ENCODE measurements at regions not wholly inside any gene's neighbourhood (a gene's known extent, or its start where the extent isn't known, plus 50 kb on each side); places are given as distances from the start of the nearest gene placed in this dataset.

- H3K36me3 Mint-ChIP-seq, result no peaks in the 10 kb centered on the region
- no peaks in the 10 kb centered on the region for H3K4me1 Mint-ChIP-seq
- H3K9me3 Mint-ChIP-seq, result peaks cover 0 to 29% (median 9%) of the 10 kb centered on the region in 9 donors
- ATAC-seq (no peak), DNase-seq (no peak)
- no peak overlapping the region for H3K27ac Mint-ChIP-seq
- peaks cover 0 to 5% (median 0%) of the 10 kb centered on the region in 5 donors for H3K27me3 Mint-ChIP-seq
- POLR2A ChIA-PET, result no interaction called here
- H3K4me3 Mint-ChIP-seq, result no peak overlapping the region
Observed at GRCh38 chr2:22801071-22801470, 583.9 kb upstream of the KLHL29 start.

- H3K9me3 Mint-ChIP-seq, result peaks cover 0 to 38% (median 11%) of the 10 kb centered on the region in 9 donors
- H3K27me3 Mint-ChIP-seq, result peaks cover 0 to 9% (median 0%) of the 10 kb centered on the region in 5 donors
- no peak overlapping the region for H3K4me3 Mint-ChIP-seq
- no peaks in the 10 kb centered on the region for H3K4me1 Mint-ChIP-seq
- POLR2A ChIA-PET, result no interaction called here
- no peaks in the 10 kb centered on the region for H3K36me3 Mint-ChIP-seq
- ATAC-seq, result no peak
- DNase-seq, result no peak
- H3K27ac Mint-ChIP-seq, result no peak overlapping the region
Observed at GRCh38 chr2:22801970-22802369, 583.0 kb upstream of the KLHL29 start.

- no peak overlapping the region for H3K4me3 Mint-ChIP-seq
- no peaks in the 10 kb centered on the region for H3K4me1 Mint-ChIP-seq
- DNase-seq (no peak), ATAC-seq (no peak)
- no peak overlapping the region for H3K27ac Mint-ChIP-seq
- H3K9me3 Mint-ChIP-seq, result peaks cover 5 to 41% (median 10%) of the 10 kb centered on the region in 9 donors
- H3K36me3 Mint-ChIP-seq, result no peaks in the 10 kb centered on the region
- peaks cover 0 to 13% (median 0%) of the 10 kb centered on the region in 5 donors for H3K27me3 Mint-ChIP-seq
- POLR2A ChIA-PET, result no interaction called here
Observed at GRCh38 chr2:22807872-22808271, 577.1 kb upstream of the KLHL29 start.

- DNase-seq (no peak), ATAC-seq (no peak)
- POLR2A ChIA-PET, result no interaction called here
- Mint-ChIP-seq H3K4me3 (no peak overlapping the region), H3K27me3 (peaks cover 0 to 16% (median 0%) of the 10 kb centered on the region in 5 donors), H3K4me1 (no peaks in the 10 kb centered on the region), H3K36me3 (no peaks in the 10 kb centered on the region), H3K27ac (no peak overlapping the region), H3K9me3 (peaks cover 4 to 21% (median 7%) of the 10 kb centered on the region in 9 donors)
Observed at GRCh38 chr2:22810602-22811001, 574.4 kb upstream of the KLHL29 start.

- Mint-ChIP-seq H3K9me3 (peaks cover 0 to 11% (median 4%) of the 10 kb centered on the region in 9 donors), H3K27ac (no peak overlapping the region), H3K4me3 (no peak overlapping the region), H3K4me1 (no peaks in the 10 kb centered on the region), H3K36me3 (no peaks in the 10 kb centered on the region), H3K27me3 (peaks cover 0 to 12% (median 0%) of the 10 kb centered on the region in 5 donors)
- ATAC-seq, result no peak
- POLR2A ChIA-PET, result no interaction called here
- no peak for DNase-seq
Observed at GRCh38 chr2:22812065-22812680, 572.8 kb upstream of the KLHL29 start.

- Mint-ChIP-seq H3K9me3 (peaks cover 0 to 7% (median 0%) of the 10 kb centered on the region in 9 donors), H3K4me3 (no peak overlapping the region), H3K4me1 (no peaks in the 10 kb centered on the region), H3K36me3 (peaks cover 0 to 4% (median 0%) of the 10 kb centered on the region in 3 donors), H3K27me3 (peaks cover 0 to 3% (median 0%) of the 10 kb centered on the region in 5 donors), H3K27ac (no peak overlapping the region)
- POLR2A ChIA-PET, result no interaction called here
- DNase-seq (no peak), ATAC-seq (no peak)
Observed at GRCh38 chr2:22817197-22817596, 567.8 kb upstream of the KLHL29 start.

- Mint-ChIP-seq H3K27ac (no peak overlapping the region), H3K36me3 (peaks cover 0 to 4% (median 0%) of the 10 kb centered on the region in 3 donors), H3K4me1 (no peaks in the 10 kb centered on the region), H3K27me3 (no peaks in the 10 kb centered on the region), H3K4me3 (no peak overlapping the region), H3K9me3 (peaks cover 0 to 7% (median 0%) of the 10 kb centered on the region in 9 donors)
- ATAC-seq (no peak), DNase-seq (no peak)
- POLR2A ChIA-PET, result no interaction called here
Observed at GRCh38 chr2:22821458-22821857, 563.5 kb upstream of the KLHL29 start.

- Mint-ChIP-seq H3K27me3 (no peaks in the 10 kb centered on the region), H3K9me3 (peaks cover 0 to 5% (median 0%) of the 10 kb centered on the region in 9 donors), H3K4me1 (no peaks in the 10 kb centered on the region), H3K4me3 (no peak overlapping the region), H3K36me3 (peaks cover 0 to 4% (median 0%) of the 10 kb centered on the region in 3 donors), H3K27ac (no peak overlapping the region)
- ATAC-seq, result no peak
- POLR2A ChIA-PET, result no interaction called here
- no peak for DNase-seq
Observed at GRCh38 chr2:22822835-22823234, 562.1 kb upstream of the KLHL29 start.

GRCh38 chr2:22824618-22825017 is 560.4 kb upstream of the KLHL29 start:
- Mint-ChIP-seq H3K9me3 (peaks cover 0 to 4% (median 0%) of the 10 kb centered on the region in 9 donors), H3K4me1 (no peaks in the 10 kb centered on the region), H3K27ac (no peak overlapping the region), H3K4me3 (no peak overlapping the region), H3K36me3 (peaks cover 0 to 2% (median 0%) of the 10 kb centered on the region in 3 donors), H3K27me3 (no peaks in the 10 kb centered on the region)
- POLR2A ChIA-PET, result no interaction called here
- DNase-seq, result no peak
- ATAC-seq, result no peak

GRCh38 chr2:22826703-22827102 is 558.3 kb upstream of the KLHL29 start:
- DNase-seq (no peak), ATAC-seq (no peak)
- Mint-ChIP-seq H3K4me3 (no peak overlapping the region), H3K27me3 (no peaks in the 10 kb centered on the region), H3K9me3 (peaks cover 0 to 4% (median 0%) of the 10 kb centered on the region in 9 donors), H3K36me3 (no peaks in the 10 kb centered on the region), H3K4me1 (no peaks in the 10 kb centered on the region), H3K27ac (no peak overlapping the region)
- POLR2A ChIA-PET, result no interaction called here

GRCh38 chr2:22829791-22830190 is 555.2 kb upstream of the KLHL29 start:
- H3K4me1 Mint-ChIP-seq, result no peaks in the 10 kb centered on the region
- H3K4me3 Mint-ChIP-seq, result no peak overlapping the region
- ATAC-seq (no peak), DNase-seq (no peak)
- no peaks in the 10 kb centered on the region for H3K27me3 Mint-ChIP-seq
- POLR2A ChIA-PET, result no interaction called here
- H3K27ac Mint-ChIP-seq, result no peak overlapping the region
- H3K9me3 Mint-ChIP-seq, result peaks cover 0 to 6% (median 1%) of the 10 kb centered on the region in 9 donors
- no peaks in the 10 kb centered on the region for H3K36me3 Mint-ChIP-seq

GRCh38 chr2:22832196-22832595 is 552.8 kb upstream of the KLHL29 start:
- no peaks in the 10 kb centered on the region for H3K4me1 Mint-ChIP-seq
- H3K27me3 Mint-ChIP-seq, result peaks cover 0 to 2% (median 0%) of the 10 kb centered on the region in 5 donors
- no peak for ATAC-seq
- DNase-seq, result no peak
- no peak overlapping the region for H3K27ac Mint-ChIP-seq
- no peak overlapping the region for H3K4me3 Mint-ChIP-seq
- no peaks in the 10 kb centered on the region for H3K36me3 Mint-ChIP-seq
- peaks cover 0 to 6% (median 1%) of the 10 kb centered on the region in 9 donors for H3K9me3 Mint-ChIP-seq
- POLR2A ChIA-PET, result no interaction called here

- POLR2A ChIA-PET, result no interaction called here
- Mint-ChIP-seq H3K4me3 (no peak overlapping the region), H3K27ac (no peak overlapping the region), H3K9me3 (peaks cover 0 to 10% (median 2%) of the 10 kb centered on the region in 9 donors), H3K36me3 (no peaks in the 10 kb centered on the region), H3K27me3 (peaks cover 0 to 3% (median 1%) of the 10 kb centered on the region in 5 donors), H3K4me1 (no peaks in the 10 kb centered on the region)
- DNase-seq (no peak), ATAC-seq (no peak)
Observed at GRCh38 chr2:22838461-22838860, 546.5 kb upstream of the KLHL29 start.
